T-cell (primary cell): ENCODE measurements at regions not wholly inside any gene's neighbourhood (a gene's known extent, or its start where the extent isn't known, plus 50 kb on each side); places are given as distances from the start of the nearest gene placed in this dataset.

ENCODE experiments used
- ATAC-seq, 4 experiments: fragments of 200-7000 bp in 3 of 4; fragments of 150-1000 bp in 1 of 4; cut with Tn5 transposase; replicated peaks in 1 of 4; 1 replicate in 3 of 4; 2 replicates in 1 of 4; pipeline ENCODE4 v1.10.0; 2021; ENCODE audit warnings: moderate library complexity in 3 of 4, mild to moderate bottlenecking in 2 of 4, moderate number of reproducible peaks in 1 of 4
- CTCF ChIA-PET, 2 donors: fragments of 300-600 bp; sonication (Branson Sonifier 250); formaldehyde crosslinking; loops; one replicate each; lab custom pipeline; 2022; ENCODE audit warnings: antibody characterized with exemption in 2 of 2; lab: Charles Lee
- POLR2A ChIA-PET, 2 donors: fragments of 300-600 bp; sonication (Branson Sonifier 250); formaldehyde crosslinking; loops; one replicate each; lab custom pipeline; 2022; ENCODE audit warnings: antibody characterized with exemption in 2 of 2; lab: Charles Lee
- DNase-seq, 35 experiments: peaks; one replicate each; pipeline versions ENCODE4 v3.0.0 to v3.0.0-alpha.2; 2013 to 2023
- H3K27ac ChIP-seq: one replicate; pipeline ENCODE4 v1.5.1; 2013; ENCODE audit warnings: low read length
- H3K27me3 ChIP-seq, 2 experiments: replicated peaks in 1 of 2; 1 replicate in 1 of 2; 2 replicates in 1 of 2; pipeline versions ENCODE4 v1.6.1 to v1.7.0; 2013; ENCODE audit warnings: low read length in 1 of 2, mixed read lengths in 1 of 2; ENCODE audit not compliant: control insufficient read depth in 2 of 2, insufficient read depth in 2 of 2; ENCODE audit errors: extremely low read depth in 1 of 2
- H3K36me3 ChIP-seq, 2 donors: 1 replicate in 1 of 2; 2 replicates in 1 of 2; pipeline versions ENCODE4 v1.6.1 to v1.7.0; 2013; ENCODE audit warnings: low read length in 1 of 2; ENCODE audit not compliant: control insufficient read depth in 2 of 2, insufficient read depth in 1 of 2; ENCODE audit errors: extremely low read depth in 1 of 2
- H3K4me1 ChIP-seq, 2 experiments: 1 replicate in 1 of 2; 2 replicates in 1 of 2; pipeline versions ENCODE4 v1.6.1 to v1.7.0; 2013; ENCODE audit warnings: low read length in 2 of 2, mixed read lengths in 1 of 2; ENCODE audit not compliant: insufficient read depth in 2 of 2, control insufficient read depth in 1 of 2; ENCODE audit errors: extremely low read depth in 1 of 2
- H3K4me3 ChIP-seq, 2 donors: 1 replicate in 1 of 2; 2 replicates in 1 of 2; pipeline versions ENCODE4 v1.5.1 to v1.7.0; 2013; ENCODE audit warnings: mild to moderate bottlenecking in 2 of 2, low read length in 1 of 2, moderate library complexity in 1 of 2; ENCODE audit not compliant: control insufficient read depth in 1 of 2; ENCODE audit errors: extremely low read depth in 1 of 2
- H3K9me3 ChIP-seq: 2 replicates; pipeline ENCODE4 v1.7.0; 2013
- H3K27ac Mint-ChIP-seq, 2 donors: one replicate each; pipeline ENCODE4 v1.8.0; 2020 to 2021; ENCODE audit warnings: mild to moderate bottlenecking in 2 of 2, mixed read lengths in 2 of 2
- H3K27me3 Mint-ChIP-seq, 2 donors: one replicate each; pipeline ENCODE4 v1.8.0; 2021 to 2022; ENCODE audit warnings: mixed read lengths in 2 of 2
- H3K36me3 Mint-ChIP-seq: one replicate; pipeline ENCODE4 v1.8.0; 2021; ENCODE audit warnings: mixed read lengths
- H3K4me1 Mint-ChIP-seq, 3 donors: one replicate each; pipeline ENCODE4 v1.8.0; 2020 to 2022; ENCODE audit warnings: mixed read lengths in 3 of 3, mild to moderate bottlenecking in 1 of 3
- H3K4me3 Mint-ChIP-seq, 3 donors: one replicate each; pipeline ENCODE4 v1.8.0; 2020 to 2022; ENCODE audit warnings: mild to moderate bottlenecking in 3 of 3, mixed read lengths in 3 of 3, moderate library complexity in 3 of 3
- H3K9me3 Mint-ChIP-seq, 3 donors: one replicate each; pipeline ENCODE4 v1.8.0; 2020 to 2022; ENCODE audit warnings: mixed read lengths in 3 of 3
- whole genome bisulfite sequencing: methylation state at CpG from one replicate; pipeline ENCODE4 v1.1.5; 2013; ENCODE audit warnings: missing lambda C conversion rate; ENCODE audit not compliant: insufficient coverage; 5-methylcytosine and 5-hydroxymethylcytosine counted together

DNA sequence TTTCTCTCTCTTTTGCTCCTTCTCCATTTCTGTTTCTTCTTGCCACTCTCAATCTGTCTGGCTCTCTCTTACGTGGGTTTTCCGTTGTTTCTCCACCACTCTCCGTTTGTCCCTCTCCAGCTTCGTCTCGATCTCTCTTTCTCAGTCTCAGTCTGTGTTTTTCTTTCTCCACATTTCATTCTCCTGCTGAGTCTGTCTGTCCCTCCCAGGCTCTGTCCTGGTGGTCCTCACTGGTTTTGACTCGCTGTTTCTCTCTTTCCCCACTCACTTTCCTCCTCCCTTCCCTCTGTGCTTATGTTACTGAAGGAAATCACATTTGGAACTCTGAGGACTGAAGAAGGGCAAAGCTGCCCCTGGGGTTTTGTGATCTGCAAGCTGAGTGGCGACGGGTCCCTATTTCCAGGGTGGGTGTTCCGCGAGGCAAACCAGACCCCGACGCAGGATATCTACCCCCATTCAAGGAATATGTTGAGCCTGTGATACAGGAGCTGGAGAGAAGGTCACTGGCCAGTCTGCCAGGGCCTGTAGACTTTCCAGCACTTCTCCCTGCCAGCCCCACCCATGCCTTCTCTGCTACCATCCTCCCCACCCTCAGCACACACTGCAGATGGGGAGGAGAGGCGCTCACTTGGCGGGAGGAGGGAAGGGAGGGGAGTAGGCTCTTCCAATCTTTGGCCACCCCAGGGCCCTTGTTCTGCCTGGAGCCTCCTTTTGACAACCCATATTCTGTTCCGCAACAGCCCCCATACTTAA is 102.7 kb upstream of the MAP1LC3B2 start:
- H3K27me3 Mint-ChIP-seq: peaks cover 6 to 8% of the 10 kb centered on the region in 2 donors
- no peaks in the 10 kb centered on the region for H3K4me1 ChIP-seq
- H3K36me3 Mint-ChIP-seq: no peaks in the 10 kb centered on the region
- peaks cover 0 to 20% of the 10 kb centered on the region in 2 experiments for H3K27me3 ChIP-seq
- H3K9me3 Mint-ChIP-seq: no peaks in the 10 kb centered on the region
- H3K27ac Mint-ChIP-seq: no peak overlapping the region
- H3K4me3 Mint-ChIP-seq: no peak overlapping the region
- ATAC-seq (no peak), DNase-seq (no peak)
- POLR2A ChIA-PET: no interaction called here
- H3K4me1 Mint-ChIP-seq: peaks cover 0 to 5% (median 0%) of the 10 kb centered on the region in 3 donors
- no peaks in the 10 kb centered on the region for H3K9me3 ChIP-seq
- H3K27ac ChIP-seq: no peak overlapping the region
- no peak overlapping the region for H3K4me3 ChIP-seq
- 85% methylated on average over 6 of the region's 15 CpGs for WGBS
- CTCF ChIA-PET: no interaction called here
- H3K36me3 ChIP-seq: no peaks in the 10 kb centered on the region

DNA sequence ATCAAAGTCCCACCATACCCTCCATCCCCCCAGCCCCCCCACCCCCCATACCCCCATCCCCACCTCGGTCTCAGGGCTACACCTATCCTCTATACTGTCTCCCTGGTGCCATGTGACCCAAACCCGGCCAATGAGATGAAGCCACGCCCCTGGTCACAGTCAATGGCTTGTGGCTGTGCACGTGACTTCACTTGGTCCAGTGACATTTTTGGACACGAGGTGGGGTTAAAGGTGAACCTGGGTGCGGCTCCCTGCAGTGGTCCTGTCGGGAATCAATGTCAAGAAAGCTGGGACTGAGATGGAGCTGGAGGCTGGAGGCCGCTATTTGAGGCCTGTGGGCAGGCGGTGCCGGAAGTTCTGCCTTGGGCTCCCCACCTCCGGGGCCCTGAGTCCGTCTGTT is 100.7 kb upstream of the MAP1LC3B2 start:
- WGBS: 87% methylated on average over 6 of the region's 12 CpGs
- Mint-ChIP-seq H3K27ac (no peak overlapping the region), H3K4me3 (no peak overlapping the region), H3K9me3 (no peaks in the 10 kb centered on the region), H3K4me1 (peaks cover 0 to 5% (median 0%) of the 10 kb centered on the region in 3 donors), H3K36me3 (no peaks in the 10 kb centered on the region), H3K27me3 (peaks cover 6 to 8% of the 10 kb centered on the region in 2 donors)
- no peaks in the 10 kb centered on the region for H3K4me1 ChIP-seq
- H3K27me3 ChIP-seq: peaks cover 0 to 20% of the 10 kb centered on the region in 2 experiments
- POLR2A ChIA-PET: no interaction called here
- CTCF ChIA-PET: no interaction called here
- no peaks in the 10 kb centered on the region for H3K36me3 ChIP-seq
- no peak overlapping the region for H3K27ac ChIP-seq
- DNase-seq: no peak
- no peak overlapping the region for H3K4me3 ChIP-seq
- no peaks in the 10 kb centered on the region for H3K9me3 ChIP-seq
- ATAC-seq: no peak

DNA sequence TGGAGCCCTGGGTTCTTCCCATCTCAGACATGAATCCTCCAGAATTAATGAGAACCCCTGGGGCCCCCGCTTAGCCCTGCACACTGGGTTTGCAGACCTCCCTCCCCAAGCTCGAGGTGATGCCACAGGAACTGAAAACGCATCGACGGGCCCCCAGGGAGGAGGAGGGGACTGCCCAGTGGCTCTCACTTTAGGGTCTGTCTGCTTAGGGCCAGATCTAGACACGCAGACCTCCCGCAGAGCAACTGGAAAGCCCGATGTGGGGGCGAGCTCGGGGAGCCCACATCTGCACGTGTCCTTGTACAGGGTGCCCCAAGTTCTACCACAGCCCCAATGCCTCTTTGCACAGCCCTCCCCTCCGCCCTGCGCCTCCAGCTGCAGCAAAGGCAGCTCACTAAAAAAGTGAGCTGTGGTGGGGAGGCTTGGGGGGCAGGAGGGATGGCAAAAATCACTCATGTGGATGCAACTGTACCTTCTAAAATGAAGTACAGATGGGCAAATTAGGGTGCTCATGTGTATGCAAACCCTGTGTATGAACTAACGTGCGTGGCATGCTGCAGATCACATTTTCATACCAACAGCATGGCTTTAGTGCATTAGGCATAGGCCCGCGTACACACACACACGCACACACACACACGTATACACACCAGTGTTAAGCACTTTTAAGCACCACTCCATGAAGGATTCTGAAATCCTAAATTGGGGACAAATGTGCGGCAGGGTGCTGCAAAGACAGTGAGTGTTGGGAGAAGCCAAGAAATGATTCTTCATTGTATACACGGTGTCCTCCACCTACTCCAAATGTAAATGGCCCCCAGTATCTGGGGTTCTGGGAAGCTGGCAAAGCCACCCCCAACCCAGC is 99.9 kb upstream of the MAP1LC3B2 start:
- WGBS: 89% methylated on average over 11 of the region's 21 CpGs
- Histone ChIP-seq H3K4me3 (no peak overlapping the region), H3K36me3 (no peaks in the 10 kb centered on the region), H3K27me3 (peaks cover 0 to 20% of the 10 kb centered on the region in 2 experiments), H3K4me1 (no peaks in the 10 kb centered on the region), H3K27ac (no peak overlapping the region), H3K9me3 (no peaks in the 10 kb centered on the region)
- H3K4me3 Mint-ChIP-seq: no peak overlapping the region
- POLR2A ChIA-PET: no interaction called here
- H3K27ac Mint-ChIP-seq: no peak overlapping the region
- no peak for ATAC-seq
- H3K4me1 Mint-ChIP-seq: peaks cover 0 to 5% (median 0%) of the 10 kb centered on the region in 3 donors
- DNase-seq: no peak
- H3K36me3 Mint-ChIP-seq: no peaks in the 10 kb centered on the region
- H3K9me3 Mint-ChIP-seq: no peaks in the 10 kb centered on the region
- CTCF ChIA-PET: no interaction called here
- H3K27me3 Mint-ChIP-seq: peaks cover 6 to 8% of the 10 kb centered on the region in 2 donors

DNA sequence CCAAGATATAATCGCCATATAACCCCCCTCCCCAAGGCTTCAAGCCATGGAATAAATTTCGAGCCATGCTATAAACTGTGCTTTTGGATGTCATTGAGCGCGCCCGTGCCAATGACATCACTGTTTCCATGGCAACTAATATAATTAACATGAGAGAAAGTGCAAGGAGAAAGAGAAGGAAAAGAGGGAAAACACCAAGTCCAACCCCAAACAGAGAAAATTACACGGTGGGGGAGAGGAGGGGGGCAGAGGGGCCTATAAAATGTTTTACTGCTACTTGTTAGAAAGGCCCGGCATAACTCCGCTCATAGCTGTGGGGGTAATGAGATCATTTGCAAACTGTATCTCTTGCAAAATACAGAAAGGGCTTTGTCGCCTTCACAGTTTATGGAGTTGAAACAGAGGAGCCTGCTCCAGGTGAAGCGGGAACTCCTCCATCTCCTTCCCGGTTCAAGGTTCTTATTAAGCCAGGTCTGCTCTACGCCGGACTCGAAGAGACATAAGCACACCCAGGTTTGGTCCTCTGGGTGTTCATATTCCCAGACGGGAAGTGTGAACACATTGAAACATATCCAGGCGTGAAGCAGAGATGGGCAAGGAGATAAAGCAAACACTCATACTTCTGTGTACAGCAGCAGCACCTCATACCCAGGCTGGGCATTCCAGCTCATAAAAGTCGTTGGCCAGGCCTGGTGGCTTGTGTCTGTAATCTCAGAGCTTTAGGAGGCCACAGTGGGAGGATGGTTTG is 99.1 kb upstream of the MAP1LC3B2 start:
- H3K9me3 Mint-ChIP-seq: no peaks in the 10 kb centered on the region
- Histone ChIP-seq H3K4me1 (no peaks in the 10 kb centered on the region), H3K27ac (no peak overlapping the region), H3K27me3 (peaks cover 0 to 20% of the 10 kb centered on the region in 2 experiments), H3K36me3 (no peaks in the 10 kb centered on the region), H3K9me3 (no peaks in the 10 kb centered on the region), H3K4me3 (no peak overlapping the region)
- H3K36me3 Mint-ChIP-seq: no peaks in the 10 kb centered on the region
- 95% methylated on average over 9 of the region's 17 CpGs for WGBS
- DNase-seq (no peak), ATAC-seq (no peak)
- peaks cover 6 to 8% of the 10 kb centered on the region in 2 donors for H3K27me3 Mint-ChIP-seq
- no peak overlapping the region for H3K27ac Mint-ChIP-seq
- ChIA-PET CTCF (no interaction called here), POLR2A (no interaction called here)
- no peak overlapping the region for H3K4me3 Mint-ChIP-seq
- peaks cover 0 to 5% (median 0%) of the 10 kb centered on the region in 3 donors for H3K4me1 Mint-ChIP-seq

DNA sequence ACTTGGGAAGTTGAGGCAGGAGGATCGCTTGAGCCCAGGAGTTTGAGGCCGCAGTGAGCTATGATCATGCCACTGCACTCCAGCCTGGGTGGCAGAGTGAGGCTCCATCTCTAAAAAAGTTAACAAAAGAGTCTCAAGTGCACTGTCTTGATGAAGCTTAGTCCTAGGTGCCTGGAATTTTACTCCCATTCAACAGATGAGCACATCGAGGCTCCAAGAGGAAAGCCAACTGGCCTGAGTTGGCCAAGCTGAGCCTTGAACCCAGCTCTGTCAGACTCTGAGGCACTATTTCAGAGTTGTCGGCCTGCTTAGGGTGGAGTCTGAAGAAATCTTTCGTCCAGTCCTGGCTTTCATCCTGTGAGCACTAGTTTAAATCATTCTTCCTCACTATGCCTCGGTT is 98.1 kb upstream of the MAP1LC3B2 start:
- ChIA-PET CTCF (no interaction called here), POLR2A (no interaction called here)
- Mint-ChIP-seq H3K4me3 (no peak overlapping the region), H3K27ac (no peak overlapping the region), H3K36me3 (no peaks in the 10 kb centered on the region), H3K27me3 (peaks cover 6 to 8% of the 10 kb centered on the region in 2 donors), H3K4me1 (peaks cover 0 to 4% (median 0%) of the 10 kb centered on the region in 3 donors), H3K9me3 (no peaks in the 10 kb centered on the region)
- Histone ChIP-seq H3K9me3 (no peaks in the 10 kb centered on the region), H3K4me3 (no peak overlapping the region), H3K4me1 (no peaks in the 10 kb centered on the region), H3K27me3 (peaks cover 0 to 19% of the 10 kb centered on the region in 2 experiments), H3K36me3 (no peaks in the 10 kb centered on the region), H3K27ac (no peak overlapping the region)
- 82% methylated on average over 4 of the region's 6 CpGs for WGBS
- ATAC-seq (no peak), DNase-seq (no peak)

DNA sequence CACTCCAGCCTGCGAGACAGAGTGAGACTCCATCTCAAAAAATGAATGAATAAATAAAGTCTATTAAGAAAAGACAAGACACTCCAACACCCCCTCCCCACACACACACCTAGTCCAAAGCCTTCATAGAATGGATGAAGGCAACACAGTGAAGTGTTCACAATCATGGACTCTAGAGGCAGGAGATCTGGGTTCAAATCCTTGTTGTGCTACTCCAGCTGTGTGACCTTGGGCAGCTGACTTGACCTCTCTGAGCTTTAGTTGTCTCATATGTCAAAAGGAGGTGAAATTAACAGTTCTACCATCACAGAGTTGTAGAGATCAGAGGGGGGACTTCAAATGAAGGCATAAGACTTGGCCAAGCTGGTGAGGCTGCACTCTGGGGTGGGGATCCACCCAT is 95.8 kb upstream of the MAP1LC3B2 start:
- Mint-ChIP-seq H3K4me1 (no peaks in the 10 kb centered on the region), H3K4me3 (no peak overlapping the region), H3K27me3 (no peaks in the 10 kb centered on the region), H3K36me3 (no peaks in the 10 kb centered on the region), H3K27ac (no peak overlapping the region), H3K9me3 (no peaks in the 10 kb centered on the region)
- ChIA-PET POLR2A (no interaction called here), CTCF (no interaction called here)
- no peak for DNase-seq
- H3K27ac ChIP-seq: no peak overlapping the region
- no peak for ATAC-seq
- WGBS: no CpG with 5 or more reads among the region's 1 CpG
- no peaks in the 10 kb centered on the region for H3K9me3 ChIP-seq
- no peaks in the 10 kb centered on the region for H3K36me3 ChIP-seq
- H3K4me3 ChIP-seq: no peak overlapping the region
- H3K4me1 ChIP-seq: no peaks in the 10 kb centered on the region
- peaks cover 0 to 12% of the 10 kb centered on the region in 2 experiments for H3K27me3 ChIP-seq
